ENCODE measurements at regions not wholly inside any gene's neighbourhood (a gene's known extent, or its start where the extent isn't known, plus 50 kb on each side); places are given as distances from the start of the nearest gene placed in this dataset.

- H3K9me3 ChIP-seq: peaks cover 4% of the 10 kb centered on the region
- DNase-seq (no peak), ATAC-seq (no peak)
- no peaks in the 10 kb centered on the region for H3K4me1 ChIP-seq (ENCODE audit: low read depth)
- intact Hi-C loops (cut with DNase I, micrococcal nuclease): no loop called here
- H3K36me3 ChIP-seq (ENCODE audit: low read depth): no peaks in the 10 kb centered on the region
- no peak overlapping the region for H3K4me3 ChIP-seq
- no peak for TF ChIP-seq CTCF (IDR thresholded peaks at IDR 0.05)
Measured at GRCh38 chr4:126682250-126682649, 950.5 kb upstream of the INTU start.

GRCh38 chr4:126686491-126686890 is 946.3 kb upstream of the INTU start:
- Histone ChIP-seq H3K36me3 (ENCODE audit: low read depth) (no peaks in the 10 kb centered on the region), H3K9me3 (peaks cover 4% of the 10 kb centered on the region), H3K4me3 (no peak overlapping the region), H3K4me1 (ENCODE audit: low read depth) (no peaks in the 10 kb centered on the region)
- intact Hi-C loops (cut with DNase I, micrococcal nuclease): no loop called here
- DNase-seq (no peak), ATAC-seq (no peak)
- TF ChIP-seq CTCF (IDR thresholded peaks at IDR 0.05): no peak

GRCh38 chr4:126687655-126688358 is 945.0 kb upstream of the INTU start:
- no peak for DNase-seq
- no peak for ATAC-seq
- no peak for TF ChIP-seq CTCF (IDR thresholded peaks at IDR 0.05)
- H3K4me1 ChIP-seq (ENCODE audit: low read depth): no peaks in the 10 kb centered on the region
- peaks cover 4% of the 10 kb centered on the region for H3K9me3 ChIP-seq
- no peak overlapping the region for H3K4me3 ChIP-seq
- H3K36me3 ChIP-seq (ENCODE audit: low read depth): no peaks in the 10 kb centered on the region
- intact Hi-C loops (cut with DNase I, micrococcal nuclease): no loop called here

GRCh38 chr4:126691797-126692196 is 941.0 kb upstream of the INTU start:
- no peaks in the 10 kb centered on the region for H3K4me1 ChIP-seq (ENCODE audit: low read depth)
- no peak for TF ChIP-seq CTCF (IDR thresholded peaks at IDR 0.05)
- ATAC-seq (no peak), DNase-seq (no peak)
- H3K4me3 ChIP-seq: no peak overlapping the region
- H3K36me3 ChIP-seq (ENCODE audit: low read depth): no peaks in the 10 kb centered on the region
- intact Hi-C loops (cut with DNase I, micrococcal nuclease): no loop called here
- no peaks in the 10 kb centered on the region for H3K9me3 ChIP-seq

DNA sequence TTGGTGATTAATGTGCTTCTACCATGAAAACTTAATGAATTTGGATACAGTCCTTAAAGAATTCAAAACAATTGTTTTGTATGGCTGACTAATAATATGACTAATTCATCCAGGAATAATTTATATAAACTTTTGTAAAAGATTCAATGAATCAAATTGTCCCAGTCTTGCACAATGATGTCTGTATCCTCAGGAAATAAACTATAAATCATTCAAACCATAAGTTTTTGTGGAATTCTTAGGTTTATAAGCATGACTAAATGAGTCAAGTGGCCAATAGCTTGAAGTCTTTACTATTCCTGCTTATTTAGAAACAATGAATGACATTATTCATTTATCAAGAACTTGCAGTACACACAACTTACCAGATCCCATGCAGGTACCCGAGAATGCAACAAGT is 935.0 kb upstream of the INTU start:
- no peak overlapping the region for H3K4me3 ChIP-seq
- ATAC-seq (no peak), DNase-seq (no peak)
- H3K4me1 ChIP-seq (ENCODE audit: low read depth): no peaks in the 10 kb centered on the region
- TF ChIP-seq CTCF (IDR thresholded peaks at IDR 0.05): no peak
- no peaks in the 10 kb centered on the region for H3K36me3 ChIP-seq (ENCODE audit: low read depth)
- H3K9me3 ChIP-seq: no peaks in the 10 kb centered on the region
- intact Hi-C loops (cut with DNase I, micrococcal nuclease): no loop called here

DNA sequence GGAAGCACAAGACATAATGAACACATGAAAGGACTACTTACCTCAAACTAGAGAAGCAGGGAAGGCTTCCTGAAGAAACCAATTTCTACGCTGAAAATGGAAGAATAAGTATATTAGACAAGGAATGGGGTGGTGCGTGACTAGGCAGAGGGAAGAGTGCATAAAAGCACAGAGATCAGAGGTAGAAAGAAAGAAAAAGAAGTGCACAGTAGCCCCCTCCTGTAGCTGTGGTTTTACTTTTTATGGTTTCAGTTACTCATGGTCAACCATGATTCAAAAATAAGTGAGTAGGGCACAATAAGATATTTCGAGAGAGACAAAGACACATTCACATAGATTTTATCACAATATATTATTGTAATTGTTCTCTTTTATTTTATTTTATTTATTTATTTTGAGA is 934.5 kb upstream of the INTU start:
- intact Hi-C loops (cut with DNase I, micrococcal nuclease): no loop called here
- DNase-seq (no peak), ATAC-seq (no peak)
- Histone ChIP-seq H3K4me3 (no peak overlapping the region), H3K9me3 (no peaks in the 10 kb centered on the region), H3K4me1 (ENCODE audit: low read depth) (no peaks in the 10 kb centered on the region), H3K36me3 (ENCODE audit: low read depth) (no peaks in the 10 kb centered on the region)
- TF ChIP-seq CTCF (IDR thresholded peaks at IDR 0.05): no peak
